ENCODE measurements at regions not wholly inside any gene's neighbourhood (a gene's known extent, or its start where the extent isn't known, plus 50 kb on each side); places are given as distances from the start of the nearest gene placed in this dataset.
A peak's percentile ranks its signal among the peaks of the same experiment; 100 is the strongest.
"Not testable (repeated sequence)": the region's sequence is repeated elsewhere in the genome, so short reads cannot be mapped to it uniquely, and the experiment has no call there.

- no peaks in the 10 kb centered on the region for H3K27me3 Mint-ChIP-seq
- H3K36me3 Mint-ChIP-seq (ENCODE audit: low read depth), result peaks cover 45% of the 10 kb centered on the region
- peaks cover 26% of the 10 kb centered on the region for H3K4me1 Mint-ChIP-seq
- POLR2A ChIA-PET, result no interaction called here
- no peak overlapping the region for H3K4me3 Mint-ChIP-seq
- CTCF ChIA-PET, result no interaction called here
- DNase-seq, result no peak
- peaks cover 63% of the 10 kb centered on the region for H3K9me3 Mint-ChIP-seq
- H3K27ac Mint-ChIP-seq, result peak overlapping the region; percentile 50
Measured at GRCh38 chr1:193438312-193438711, 251.9 kb upstream of the B3GALT2 start.

GRCh38 chr1:193437785-193438184 is 251.4 kb upstream of the B3GALT2 start:
- Mint-ChIP-seq H3K4me1 (peaks cover 26% of the 10 kb centered on the region), H3K27me3 (no peaks in the 10 kb centered on the region), H3K9me3 (peaks cover 62% of the 10 kb centered on the region), H3K36me3 (ENCODE audit: low read depth) (peaks cover 46% of the 10 kb centered on the region), H3K4me3 (no peak overlapping the region), H3K27ac (peak overlapping the region; percentile 50)
- ChIA-PET POLR2A (no interaction called here), CTCF (no interaction called here)
- DNase-seq, result no peak

- H3K27ac Mint-ChIP-seq, POLR2A ChIA-PET, DNase-seq, H3K4me3 Mint-ChIP-seq, CTCF ChIA-PET, H3K27me3 Mint-ChIP-seq: not testable (repeated sequence)
- Mint-ChIP-seq H3K36me3 (ENCODE audit: low read depth) (peaks cover 49% of the 10 kb centered on the region), H3K9me3 (peaks cover 60% of the 10 kb centered on the region), H3K4me1 (peaks cover 26% of the 10 kb centered on the region)
Measured at GRCh38 chr1:193437333-193437732, 250.9 kb upstream of the B3GALT2 start.

DNA sequence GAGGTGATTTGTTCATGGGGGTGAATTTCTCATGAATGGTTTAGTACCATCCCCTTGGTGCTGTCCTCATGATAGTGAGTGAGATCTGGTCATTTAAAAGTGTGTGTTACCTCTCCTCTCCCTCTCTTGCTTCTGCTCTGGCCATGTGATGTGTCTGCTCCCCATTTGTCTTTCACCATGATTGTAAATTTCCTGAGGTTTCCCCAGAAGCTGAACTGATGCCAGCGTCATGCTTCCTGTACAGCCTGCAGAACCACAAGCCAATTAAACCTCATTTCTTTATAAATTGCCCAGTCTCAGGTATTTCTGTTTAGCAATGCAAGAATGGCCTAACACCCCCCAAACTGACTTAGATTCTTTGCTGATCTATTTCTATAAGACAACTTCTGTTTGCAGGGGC is 249.4 kb upstream of the B3GALT2 start:
- Mint-ChIP-seq H3K4me1 (peaks cover 26% of the 10 kb centered on the region), H3K27me3 (no peaks in the 10 kb centered on the region), H3K9me3 (peaks cover 61% of the 10 kb centered on the region), H3K4me3 (no peak overlapping the region), H3K36me3 (ENCODE audit: low read depth) (peaks cover 46% of the 10 kb centered on the region), H3K27ac (peak overlapping the region; percentile 31)
- ChIA-PET POLR2A (no interaction called here), CTCF (interaction anchor here (1.0 kb wide), 1 partner anchor 16 kb away, joined by 4 read pairs; no protein-coding TSS in a partner anchor)
- no peak for DNase-seq

DNA sequence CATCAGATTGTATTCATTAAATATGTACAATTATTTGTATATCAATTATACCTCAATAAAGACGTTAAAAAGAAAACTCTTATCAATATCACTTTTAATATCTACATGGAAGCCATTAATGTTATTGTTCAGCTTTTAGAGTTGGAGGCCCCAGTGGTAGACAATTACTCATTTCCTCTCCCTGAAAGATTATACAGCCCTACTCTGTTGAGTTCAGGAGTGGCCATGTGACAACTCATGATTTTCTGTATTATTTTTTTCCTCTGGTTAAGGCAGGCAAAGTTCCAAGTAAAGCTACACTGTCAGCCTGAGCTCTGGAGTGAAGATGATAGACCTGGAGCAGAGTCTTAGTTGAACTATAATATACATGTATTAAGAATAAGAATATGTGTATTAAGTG is 247.9 kb upstream of the B3GALT2 start:
- CTCF ChIA-PET, result no interaction called here
- no peak for DNase-seq
- Mint-ChIP-seq H3K36me3 (ENCODE audit: low read depth) (peaks cover 49% of the 10 kb centered on the region), H3K4me1 (peaks cover 26% of the 10 kb centered on the region), H3K4me3 (no peak overlapping the region), H3K27me3 (no peaks in the 10 kb centered on the region), H3K9me3 (peaks cover 53% of the 10 kb centered on the region), H3K27ac (no peak overlapping the region)
- POLR2A ChIA-PET, result no interaction called here

DNA sequence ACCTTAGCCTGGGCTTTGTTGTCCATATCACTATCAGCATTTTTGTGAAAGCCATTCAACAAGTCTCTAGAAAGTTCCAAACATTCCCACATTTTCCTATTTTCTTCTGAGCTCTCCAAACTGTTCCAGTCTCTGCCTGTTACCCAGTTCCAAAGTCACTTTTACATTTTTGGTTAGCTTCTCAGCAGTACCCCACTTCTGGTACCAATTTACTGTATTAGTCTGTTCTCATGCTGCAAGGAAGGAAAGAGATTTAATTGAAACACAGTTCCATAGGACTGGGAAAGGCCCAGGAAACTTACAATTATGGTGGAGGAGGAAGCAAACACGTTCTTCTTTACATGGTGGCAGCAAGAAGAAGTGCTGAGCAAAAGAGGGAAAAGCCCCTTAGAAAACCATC is 247.2 kb upstream of the B3GALT2 start:
- H3K36me3 Mint-ChIP-seq (ENCODE audit: low read depth), result peaks cover 45% of the 10 kb centered on the region
- H3K9me3 Mint-ChIP-seq, result peaks cover 49% of the 10 kb centered on the region
- H3K27me3 Mint-ChIP-seq, result no peaks in the 10 kb centered on the region
- H3K27ac Mint-ChIP-seq, result no peak overlapping the region
- H3K4me3 Mint-ChIP-seq, result no peak overlapping the region
- DNase-seq, result no peak
- POLR2A ChIA-PET, result no interaction called here
- peaks cover 26% of the 10 kb centered on the region for H3K4me1 Mint-ChIP-seq
- CTCF ChIA-PET, result no interaction called here

GRCh38 chr1:193432979-193433587 is 246.7 kb upstream of the B3GALT2 start:
- ChIA-PET POLR2A (no interaction called here), CTCF (no interaction called here)
- Mint-ChIP-seq H3K4me3 (no peak overlapping the region), H3K4me1 (peaks cover 21% of the 10 kb centered on the region), H3K27ac (no peak overlapping the region), H3K36me3 (ENCODE audit: low read depth) (peaks cover 45% of the 10 kb centered on the region), H3K9me3 (peaks cover 49% of the 10 kb centered on the region), H3K27me3 (no peaks in the 10 kb centered on the region)
- DNase-seq, result no peak

DNA sequence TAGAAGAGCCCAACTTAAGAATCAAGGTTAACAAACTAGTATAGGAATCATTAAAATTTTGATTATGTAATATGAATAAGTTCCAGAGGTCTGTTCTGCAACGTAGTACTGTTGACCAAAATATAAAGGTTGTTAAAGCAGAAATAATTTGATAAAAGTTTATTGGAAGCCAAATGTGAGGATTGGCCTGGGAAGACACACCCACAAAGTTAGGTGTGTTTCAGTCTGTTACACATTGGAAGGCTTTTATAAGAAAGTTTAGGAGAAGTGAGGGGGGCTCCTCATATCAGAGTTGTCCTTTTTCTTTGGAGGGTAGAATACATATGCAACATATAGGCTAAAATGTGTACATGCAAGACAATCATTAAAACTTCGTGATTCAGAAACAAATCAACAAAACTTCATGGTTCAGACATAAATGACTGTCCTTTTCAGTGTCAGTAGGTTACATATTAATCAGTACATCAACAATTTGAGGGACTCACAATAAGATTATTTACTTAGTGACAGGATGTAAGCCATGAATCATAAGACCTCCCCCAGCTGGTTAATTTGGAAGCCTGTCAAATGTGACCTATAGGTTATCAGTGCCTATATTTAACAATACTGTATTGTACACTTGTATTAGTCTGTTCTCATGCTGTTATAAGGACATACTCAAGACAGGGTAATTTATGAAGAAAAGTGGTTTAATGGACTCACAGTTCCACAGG is 245.0 kb upstream of the B3GALT2 start:
- peaks cover 35% of the 10 kb centered on the region for H3K36me3 Mint-ChIP-seq (ENCODE audit: low read depth)
- no peak overlapping the region for H3K27ac Mint-ChIP-seq
- H3K27me3 Mint-ChIP-seq, result no peaks in the 10 kb centered on the region
- ChIA-PET CTCF (no interaction called here), POLR2A (no interaction called here)
- H3K9me3 Mint-ChIP-seq, result peaks cover 45% of the 10 kb centered on the region
- H3K4me1 Mint-ChIP-seq, result peaks cover 15% of the 10 kb centered on the region
- H3K4me3 Mint-ChIP-seq, result no peak overlapping the region
- DNase-seq, result no peak

GRCh38 chr1:193427524-193427923 is 241.1 kb upstream of the B3GALT2 start:
- CTCF ChIA-PET, result interaction anchor here (1.9 kb wide), 1 partner anchor 10 kb away, joined by 3 read pairs; no protein-coding TSS in a partner anchor
- DNase-seq, result no peak
- no peak overlapping the region for H3K27ac Mint-ChIP-seq
- H3K27me3 Mint-ChIP-seq, result no peaks in the 10 kb centered on the region
- H3K4me1 Mint-ChIP-seq, result peaks cover 4% of the 10 kb centered on the region
- no peak overlapping the region for H3K4me3 Mint-ChIP-seq
- H3K36me3 Mint-ChIP-seq (ENCODE audit: low read depth), result peaks cover 11% of the 10 kb centered on the region
- peaks cover 18% of the 10 kb centered on the region for H3K9me3 Mint-ChIP-seq
- POLR2A ChIA-PET, result no interaction called here

DNA sequence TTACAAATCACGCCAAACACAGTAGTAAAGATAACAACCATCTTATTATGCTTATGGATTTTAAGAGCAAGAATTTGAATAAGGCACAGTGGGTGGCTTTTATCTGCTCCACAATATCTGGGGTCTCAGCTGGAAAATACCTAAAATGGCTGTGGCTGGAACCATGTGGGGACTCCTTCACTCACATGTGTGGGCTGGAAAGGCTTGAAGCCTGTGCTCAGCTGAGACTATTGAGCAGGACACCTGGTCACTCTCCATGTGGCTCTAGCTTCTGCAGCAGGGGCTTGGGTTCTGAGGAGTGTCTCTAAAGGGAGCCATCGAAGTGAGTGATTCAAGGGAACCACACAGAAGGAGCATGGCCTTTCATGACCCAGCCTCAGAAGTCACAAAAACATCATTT is 239.6 kb upstream of the B3GALT2 start:
- DNase-seq, result no peak
- H3K9me3 Mint-ChIP-seq, result peaks cover 9% of the 10 kb centered on the region
- H3K4me3 Mint-ChIP-seq, result no peak overlapping the region
- no peak overlapping the region for H3K27ac Mint-ChIP-seq
- no peaks in the 10 kb centered on the region for H3K27me3 Mint-ChIP-seq
- POLR2A ChIA-PET, result no interaction called here
- peaks cover 7% of the 10 kb centered on the region for H3K36me3 Mint-ChIP-seq (ENCODE audit: low read depth)
- peaks cover 4% of the 10 kb centered on the region for H3K4me1 Mint-ChIP-seq
- CTCF ChIA-PET, result no interaction called here

GRCh38 chr1:193421487-193421886 is 235.1 kb upstream of the B3GALT2 start:
- H3K27ac Mint-ChIP-seq, result no peak overlapping the region
- ChIA-PET CTCF (no interaction called here), POLR2A (no interaction called here)
- peaks cover 33% of the 10 kb centered on the region for H3K4me1 Mint-ChIP-seq
- H3K4me3 Mint-ChIP-seq, result no peak overlapping the region
- peaks cover 9% of the 10 kb centered on the region for H3K9me3 Mint-ChIP-seq
- H3K36me3 Mint-ChIP-seq (ENCODE audit: low read depth), result peaks cover 3% of the 10 kb centered on the region
- H3K27me3 Mint-ChIP-seq, result no peaks in the 10 kb centered on the region
- DNase-seq, result no peak

DNA sequence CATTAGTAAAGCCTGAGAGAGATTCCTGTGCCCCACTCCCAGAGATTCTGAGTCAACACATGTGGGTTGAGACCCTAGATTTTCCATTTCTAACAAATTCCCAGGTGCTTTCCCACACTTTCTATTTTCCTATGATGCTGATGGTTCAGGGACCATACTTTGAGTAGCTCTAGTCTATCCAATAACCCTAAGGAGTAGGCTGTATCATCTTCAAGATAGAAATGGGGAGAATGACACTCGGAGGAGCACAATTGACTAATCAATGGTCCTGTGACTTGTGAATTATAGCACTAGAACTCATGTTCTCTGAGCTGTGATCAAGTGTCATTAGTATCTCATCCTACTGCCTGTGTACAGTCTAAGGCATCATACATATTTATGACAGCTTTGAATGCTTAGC is 232.9 kb upstream of the B3GALT2 start:
- H3K9me3 Mint-ChIP-seq, result peaks cover 22% of the 10 kb centered on the region
- DNase-seq, result no peak
- peak overlapping the region; percentile 85 for H3K27ac Mint-ChIP-seq
- H3K27me3 Mint-ChIP-seq, result no peaks in the 10 kb centered on the region
- H3K4me3 Mint-ChIP-seq, result no peak overlapping the region
- H3K4me1 Mint-ChIP-seq, result peaks cover 42% of the 10 kb centered on the region
- H3K36me3 Mint-ChIP-seq (ENCODE audit: low read depth), result peaks cover 19% of the 10 kb centered on the region
- ChIA-PET CTCF (interaction anchor here (0.9 to 1.1 kb wide), 2 partner anchors 17 to 115 kb away, joined by 3 to 4 read pairs; no protein-coding TSS in a partner anchor), POLR2A (no interaction called here)

- Mint-ChIP-seq H3K9me3 (peaks cover 24% of the 10 kb centered on the region), H3K36me3 (ENCODE audit: low read depth) (peaks cover 22% of the 10 kb centered on the region), H3K27me3 (no peaks in the 10 kb centered on the region), H3K27ac (peak overlapping the region; percentile 85), H3K4me3 (peak overlapping the region; percentile 63), H3K4me1 (peaks cover 42% of the 10 kb centered on the region)
- ChIA-PET POLR2A (no interaction called here), CTCF (no interaction called here)
- DNase-seq, result no peak
Measured at GRCh38 chr1:193418745-193419058, 232.3 kb upstream of the B3GALT2 start.
